H1 (cell line): ENCODE measurements at regions not wholly inside any gene's neighbourhood (a gene's known extent, or its start where the extent isn't known, plus 50 kb on each side); places are given as distances from the start of the nearest gene placed in this dataset.
"Not testable (repeated sequence)": the region's sequence is repeated elsewhere in the genome, so short reads cannot be mapped to it uniquely, and the experiment has no call there.

Experiments
- CTCF ChIA-PET: fragments of 300-600 bp; sonication (Branson Sonifier 250); formaldehyde crosslinking; loops from one replicate; lab custom pipeline; 2021; ENCODE audit not compliant: partially characterized antibody; lab: Charles Lee
- POLR2A ChIA-PET: fragments of 300-600 bp; sonication (Branson Sonifier 250); formaldehyde crosslinking; loops from one replicate; lab custom pipeline; 2021; ENCODE audit warnings: inconsistent platforms; ENCODE audit not compliant: partially characterized antibody; lab: Charles Lee
- DNase-seq, 2 experiments: peaks; one replicate each; pipeline versions ENCODE4 v3.0.0 to v3.0.0-alpha.2; 2010 to 2022; ENCODE audit warnings: low spot score in 2 of 2, low read depth in 1 of 2, mixed read lengths in 1 of 2
- FAIRE-seq: peaks from 2 replicates; lab custom pipeline; 2011; peaks lifted over from hg19 to GRCh38; lab: Jason Lieb, UNC
- H2AFZ ChIP-seq: 2 replicates; pipeline ENCODE4 v1.8.1; 2012; ENCODE audit warnings: low read length, inconsistent platforms
- H2AK5ac ChIP-seq: 2 replicates; pipeline ENCODE4 v1.6.1; 2013; ENCODE audit warnings: low read depth, low read length
- H2BK120ac ChIP-seq: replicated peaks from 2 replicates; pipeline ENCODE3; 2013; ENCODE audit warnings: low read depth, low read length, inconsistent platforms
- H2BK12ac ChIP-seq: 2 replicates; pipeline ENCODE4 v1.6.1; 2013; ENCODE audit warnings: low read depth, low read length
- H2BK15ac ChIP-seq: 2 replicates; pipeline ENCODE4 v1.6.1; 2013; ENCODE audit warnings: low read length
- H2BK20ac ChIP-seq: 2 replicates; pipeline ENCODE4 v1.6.1; 2013; ENCODE audit warnings: low read length
- H2BK5ac ChIP-seq: 2 replicates; pipeline ENCODE4 v1.6.1; 2013; ENCODE audit warnings: low read depth, low read length
- H3K14ac ChIP-seq: 2 replicates; pipeline ENCODE4 v1.6.1; 2013; ENCODE audit warnings: inconsistent platforms; ENCODE audit not compliant: insufficient read length
- H3K18ac ChIP-seq: 2 replicates; pipeline ENCODE4 v1.6.1; 2013; ENCODE audit warnings: low read length; ENCODE audit errors: extremely low read depth
- H3K23ac ChIP-seq: 2 replicates; pipeline ENCODE4 v1.6.1; 2013; ENCODE audit warnings: inconsistent platforms; ENCODE audit not compliant: insufficient read length
- H3K23me2 ChIP-seq: 2 replicates; pipeline ENCODE4 v1.6.1; 2013; ENCODE audit warnings: low read depth, low read length
- H3K27ac ChIP-seq: 2 replicates; pipeline ENCODE4 v1.6.1; 2011; ENCODE audit warnings: low read depth, low read length, inconsistent platforms
- H3K27me3 ChIP-seq, 4 experiments: replicated peaks in 1 of 4; 1 replicate in 1 of 4; 2 replicates in 3 of 4; pipeline versions ENCODE4 v1.6.1 to v1.8.1; 2011 to 2013; ENCODE audit warnings: low read length in 3 of 4, mild to moderate bottlenecking in 3 of 4, inconsistent platforms in 2 of 4, mixed read lengths in 2 of 4, moderate library complexity in 1 of 4; ENCODE audit not compliant: control insufficient read depth in 3 of 4, insufficient read depth in 3 of 4; ENCODE audit errors: extremely low read depth in 1 of 4
- H3K36me3 ChIP-seq, 4 experiments: 2 replicates each; pipeline versions ENCODE4 v1.6.1 to v1.8.1; 2011 to 2013; ENCODE audit warnings: mild to moderate bottlenecking in 4 of 4, low read length in 3 of 4, moderate library complexity in 2 of 4, control low read depth in 1 of 4, inconsistent platforms in 1 of 4; ENCODE audit not compliant: insufficient read depth in 4 of 4, control insufficient read depth in 2 of 4
- H3K4ac ChIP-seq: replicated peaks from 2 replicates; pipeline ENCODE3; 2013; ENCODE audit warnings: low read length, low read depth, mixed read lengths, inconsistent platforms; ENCODE audit not compliant: insufficient read length
- H3K4me1 ChIP-seq, 4 experiments: replicated peaks in 1 of 4; 1 replicate in 1 of 4; 2 replicates in 3 of 4; pipeline versions ENCODE4 v1.6.1 to v1.8.1; 2011 to 2013; ENCODE audit warnings: low read length in 3 of 4, inconsistent platforms in 2 of 4, mixed read lengths in 1 of 4; ENCODE audit not compliant: insufficient read depth in 4 of 4, control insufficient read depth in 3 of 4
- H3K4me2 ChIP-seq, 2 experiments: 2 replicates each; pipeline versions ENCODE4 v1.6.1 to v1.8.1; 2011 to 2013; ENCODE audit warnings: low read depth in 2 of 2, low read length in 2 of 2, control low read depth in 1 of 2, inconsistent platforms in 1 of 2, mild to moderate bottlenecking in 1 of 2; ENCODE audit not compliant: insufficient read depth in 1 of 2
- H3K4me3 ChIP-seq, 4 experiments: fragments of 200-600, 300-600 bp in 1 of 4; sonication (generic), shearing (Covaris generic), sonication (Bioruptor Twin) in 1 of 4; 2 replicates each; pipeline versions ENCODE4 v1.5.1 to v1.8.1; 2011 to 2016; ENCODE audit warnings: low read length in 4 of 4, low read depth in 3 of 4, control low read depth in 2 of 4, inconsistent platforms in 2 of 4, mild to moderate bottlenecking in 2 of 4, mixed read lengths in 1 of 4, moderate library complexity in 1 of 4; ENCODE audit not compliant: insufficient read depth in 2 of 4; ENCODE audit errors: extremely low read depth in 1 of 4
- H3K56ac ChIP-seq: replicated peaks from 2 replicates; pipeline ENCODE3; 2013; ENCODE audit warnings: low read depth, mild to moderate bottlenecking, mixed read lengths, low read length, inconsistent platforms; ENCODE audit not compliant: insufficient read length
- H3K79me1 ChIP-seq: 2 replicates; pipeline ENCODE4 v1.6.1; 2013; ENCODE audit warnings: low read depth, low read length, control low read depth
- H3K79me2 ChIP-seq, 2 experiments: 2 replicates each; pipeline versions ENCODE4 v1.6.1 to v1.8.1; 2012 to 2013; ENCODE audit warnings: low read length in 2 of 2, mild to moderate bottlenecking in 2 of 2, inconsistent platforms in 1 of 2; ENCODE audit not compliant: insufficient read depth in 2 of 2, control insufficient read depth in 1 of 2
- H3K9ac ChIP-seq, 4 experiments: replicated peaks in 1 of 4; 1 replicate in 1 of 4; 2 replicates in 3 of 4; pipeline versions ENCODE4 v1.6.1 to v1.8.1; 2011 to 2013; ENCODE audit warnings: low read depth in 3 of 4, low read length in 3 of 4, control low read depth in 2 of 4, mild to moderate bottlenecking in 2 of 4, moderate library complexity in 2 of 4, inconsistent platforms in 1 of 4; ENCODE audit errors: extremely low read depth in 1 of 4
- H3K9me3 ChIP-seq, 2 experiments: 2 replicates each; pipeline versions ENCODE4 v1.6.1 to v1.8.1; 2012 to 2013; ENCODE audit warnings: mild to moderate bottlenecking in 2 of 2, moderate library complexity in 2 of 2, control low read depth in 1 of 2, inconsistent platforms in 1 of 2, low read depth in 1 of 2, low read length in 1 of 2, mixed read lengths in 1 of 2; ENCODE audit not compliant: insufficient read depth in 2 of 2
- H4K20me1 ChIP-seq, 2 experiments: replicated peaks in 1 of 2; 2 replicates each; pipeline versions ENCODE3 to v1.8.1; 2011 to 2013; ENCODE audit warnings: inconsistent platforms in 2 of 2, low read length in 2 of 2, mild to moderate bottlenecking in 1 of 2; ENCODE audit not compliant: insufficient read depth in 2 of 2, control insufficient read depth in 1 of 2
- H4K5ac ChIP-seq: 2 replicates; pipeline ENCODE4 v1.6.1; 2013; ENCODE audit warnings: low read length, low read depth, mixed read lengths, inconsistent platforms; ENCODE audit not compliant: insufficient read length
- H4K8ac ChIP-seq: 2 replicates; pipeline ENCODE4 v1.8.0; 2013; ENCODE audit warnings: mild to moderate bottlenecking, moderate library complexity, low read length, inconsistent platforms; ENCODE audit not compliant: insufficient read depth; ENCODE audit errors: extremely low read depth
- H4K91ac ChIP-seq: replicated peaks from 2 replicates; pipeline ENCODE3; 2013; ENCODE audit warnings: low read length, mixed read lengths, inconsistent platforms; ENCODE audit not compliant: insufficient read length
- WGBS, 2 experiments: shearing (Covaris generic) in 1 of 2; methylation state at CpG; one replicate each; pipeline versions ENCODE4 v1.1.6 to v1.1.7; 2013 to 2015; ENCODE audit warnings: low lambda C conversion rate in 2 of 2, mixed read lengths in 2 of 2, inconsistent platforms in 1 of 2, low coverage in 1 of 2, missing lambda C conversion rate in 1 of 2; ENCODE audit not compliant: insufficient replicate concordance in 2 of 2, insufficient coverage in 1 of 2, insufficient read length in 1 of 2; ENCODE audit errors: extremely low coverage in 1 of 2, missing lambda C conversion rate in 1 of 2; 5-methylcytosine and 5-hydroxymethylcytosine counted together

DNA sequence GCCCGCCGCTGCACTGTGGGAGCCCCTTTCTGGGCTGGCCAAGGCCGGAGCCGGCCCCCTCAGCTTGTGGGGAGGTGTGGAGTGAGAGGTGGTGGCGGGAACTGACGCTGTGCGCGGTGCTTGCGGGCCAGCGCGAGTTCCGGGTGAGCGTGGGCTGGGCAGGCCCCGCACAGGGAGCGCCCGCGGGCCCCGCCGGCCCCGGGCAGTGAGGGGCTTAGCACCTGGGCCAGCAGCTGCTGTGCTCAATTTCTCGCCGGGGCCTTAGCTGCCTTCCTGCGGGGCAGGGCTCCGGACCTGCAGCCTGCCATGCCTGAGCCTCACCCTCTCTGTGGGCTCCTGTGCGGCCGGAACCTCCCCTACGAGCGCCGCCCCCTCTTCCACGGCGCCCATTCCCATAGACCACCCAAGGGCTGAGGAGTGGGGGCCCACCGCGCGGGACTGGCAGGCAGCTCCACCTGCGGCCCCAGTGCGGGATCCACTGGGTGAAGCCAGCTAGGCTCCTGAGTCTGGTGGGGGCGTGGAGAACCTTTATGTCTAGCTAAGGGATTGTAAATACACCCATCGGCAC is 1062.6 kb downstream of the TDRD15 start:
- H3K23ac ChIP-seq, H3K4me3 ChIP-seq, H3K79me2 ChIP-seq, H4K91ac ChIP-seq, H3K79me1 ChIP-seq, H3K36me3 ChIP-seq, H3K18ac ChIP-seq, H3K56ac ChIP-seq, H2BK5ac ChIP-seq, H3K23me2 ChIP-seq, H2BK15ac ChIP-seq, H2AFZ ChIP-seq, H4K8ac ChIP-seq, H3K27me3 ChIP-seq, H3K9me3 ChIP-seq, H3K4ac ChIP-seq, H3K14ac ChIP-seq, H3K27ac ChIP-seq, FAIRE-seq, POLR2A ChIA-PET, H2AK5ac ChIP-seq, H3K9ac ChIP-seq, H2BK120ac ChIP-seq, H2BK20ac ChIP-seq, H2BK12ac ChIP-seq, H3K4me1 ChIP-seq, H3K4me2 ChIP-seq, H4K20me1 ChIP-seq, H4K5ac ChIP-seq, DNase-seq: not testable (repeated sequence)
- WGBS, 2 experiments, result 94% methylated on average over 24 of the region's 38 CpGs; no CpG with 5 or more reads in 1 of the 2 experiments
- CTCF ChIA-PET, result interaction anchor here (1.2 to 1.6 kb wide), 2 partner anchors 12 to 257 kb away, joined by 3 read pairs; no protein-coding TSS in a partner anchor
